B cell (primary cell): ENCODE measurements at regions not wholly inside any gene's neighbourhood (a gene's known extent, or its start where the extent isn't known, plus 50 kb on each side); places are given as distances from the start of the nearest gene placed in this dataset.

Experiments used
- ATAC-seq: fragments of 200-7000 bp; cut with Tn5 transposase; one replicate; pipeline ENCODE4 v1.10.0; 2021; ENCODE audit warnings: low read depth, mild to moderate bottlenecking, moderate number of reproducible peaks, moderate library complexity
- CTCF ChIA-PET: fragments of 350-600 bp; sonication (Branson Sonifier 250); formaldehyde crosslinking; loops from one replicate; lab custom pipeline; 2021; ENCODE audit warnings: antibody characterized with exemption, inconsistent platforms; lab: Charles Lee
- POLR2A ChIA-PET: fragments of 350-600 bp; sonication (Branson Sonifier 250); formaldehyde crosslinking; loops from one replicate; lab custom pipeline; 2021; ENCODE audit warnings: antibody characterized with exemption; lab: Charles Lee
- DNase-seq: peaks from one replicate; pipeline ENCODE4 v3.0.0; 2013
- H2AFZ ChIP-seq: 2 replicates; pipeline ENCODE4 v1.6.1; 2012; ENCODE audit warnings: mild to moderate bottlenecking, low read depth, low read length; ENCODE audit not compliant: insufficient read depth, poor library complexity, severe bottlenecking
- H3K27ac ChIP-seq, 2 donors: 1 replicate in 1 of 2; 2 replicates in 1 of 2; pipeline ENCODE4 v1.5.1; 2012 to 2013; ENCODE audit warnings: low read length in 2 of 2, mild to moderate bottlenecking in 2 of 2, moderate library complexity in 1 of 2
- H3K27me3 ChIP-seq, 4 experiments: fragments of 200-600 bp in 1 of 4; sonication (generic) in 1 of 4; replicated peaks in 1 of 4; 1 replicate in 2 of 4; 2 replicates in 2 of 4; pipeline versions ENCODE4 v1.6.1 to v1.7.0; 2013 to 2016; ENCODE audit warnings: low read length in 3 of 4, mild to moderate bottlenecking in 2 of 4, mixed read lengths in 1 of 4, moderate library complexity in 1 of 4; ENCODE audit not compliant: insufficient read depth in 4 of 4, control insufficient read depth in 3 of 4; ENCODE audit errors: control extremely low read depth in 1 of 4
- H3K36me3 ChIP-seq, 2 experiments: replicated peaks in 1 of 2; 1 replicate in 1 of 2; 2 replicates in 1 of 2; pipeline versions ENCODE4 v1.6.1 to v1.7.1; 2013; ENCODE audit warnings: low read length in 1 of 2; ENCODE audit not compliant: insufficient read depth in 2 of 2, control insufficient read depth in 1 of 2; ENCODE audit errors: control extremely low read depth in 1 of 2, extremely low read depth in 1 of 2
- H3K4me1 ChIP-seq, 2 donors: fragments of 200-600 bp in 1 of 2; sonication (generic) in 1 of 2; 1 replicate in 1 of 2; 2 replicates in 1 of 2; pipeline versions ENCODE4 v1.5.1 to v1.6.1; 2013 to 2017; ENCODE audit warnings: low read length in 2 of 2; ENCODE audit not compliant: control insufficient read depth in 2 of 2, insufficient read depth in 2 of 2
- H3K4me2 ChIP-seq: replicated peaks from 2 replicates; pipeline ENCODE3; 2012; ENCODE audit warnings: mild to moderate bottlenecking, low read depth, low read length; ENCODE audit not compliant: poor library complexity, severe bottlenecking
- H3K4me3 ChIP-seq, 5 experiments: fragments of 200-600 bp in 1 of 5; sonication (generic) in 1 of 5; 1 replicate in 3 of 5; 2 replicates in 2 of 5; pipeline versions ENCODE4 v1.5.1 to v1.7.0; 2011 to 2016; ENCODE audit warnings: low read length in 4 of 5, mild to moderate bottlenecking in 4 of 5, low read depth in 2 of 5, control low read depth in 1 of 5, moderate library complexity in 1 of 5; ENCODE audit not compliant: insufficient read depth in 1 of 5; ENCODE audit errors: control extremely low read depth in 1 of 5, extremely low read depth in 1 of 5
- H3K79me2 ChIP-seq: fragments of 200-600 bp; sonication (generic); one replicate; pipeline ENCODE4 v1.6.0; 2016; ENCODE audit warnings: low read length; ENCODE audit not compliant: control insufficient read depth, insufficient read depth
- H3K9ac ChIP-seq: fragments of 200-600 bp; sonication (generic); 2 replicates; pipeline ENCODE4 v1.6.1; 2017; ENCODE audit warnings: mild to moderate bottlenecking, low read length, moderate library complexity
- H3K9me3 ChIP-seq, 3 donors: one replicate each; pipeline versions ENCODE4 v1.6.1 to v1.7.1; 2013; ENCODE audit warnings: low read length in 2 of 3; ENCODE audit not compliant: control insufficient read depth in 2 of 3, insufficient read depth in 1 of 3; ENCODE audit errors: control extremely low read depth in 1 of 3
- H4K20me1 ChIP-seq: 2 replicates; pipeline ENCODE4 v1.6.0; 2012; ENCODE audit warnings: mild to moderate bottlenecking, low read length; ENCODE audit not compliant: insufficient read depth, control insufficient read depth, poor library complexity, severe bottlenecking
- H3K27ac Mint-ChIP-seq: one replicate; pipeline ENCODE4 v1.8.0; 2021; ENCODE audit warnings: mixed read lengths
- H3K27me3 Mint-ChIP-seq: one replicate; pipeline ENCODE4 v1.8.0; 2021; ENCODE audit warnings: mixed read lengths
- H3K4me1 Mint-ChIP-seq: one replicate; pipeline ENCODE4 v1.8.0; 2021; ENCODE audit warnings: mixed read lengths
- H3K4me3 Mint-ChIP-seq: one replicate; pipeline ENCODE4 v1.8.0; 2021; ENCODE audit warnings: mixed read lengths
- H3K9me3 Mint-ChIP-seq: one replicate; pipeline ENCODE4 v1.8.0; 2022; ENCODE audit warnings: mixed read lengths; ENCODE audit not compliant: insufficient read depth
- CTCF ChIP-seq: fragments of 200-600 bp; IDR thresholded peaks from one replicate; pipeline ENCODE4 v1.8.0; 2022; ENCODE audit warnings: antibody characterized with exemption, mild to moderate bottlenecking
- EZH2 ChIP-seq: IDR thresholded peaks from 2 replicates; pipeline ENCODE4 v1.6.1; 2012; ENCODE audit warnings: borderline replicate concordance, low read depth, mild to moderate bottlenecking, moderate library complexity, low read length; ENCODE audit not compliant: insufficient read depth, poor library complexity, severe bottlenecking
- WGBS: methylation state at CpG from one replicate; pipeline ENCODE4 v1.1.5; 2013; ENCODE audit warnings: missing lambda C conversion rate; ENCODE audit not compliant: insufficient coverage; 5-methylcytosine and 5-hydroxymethylcytosine counted together
- intact Hi-C: fragments of 100-400 bp; cut with micrococcal nuclease; formaldehyde crosslinking; loops from one replicate; pipeline ENCODE4 v1.10.0; 2022

DNA sequence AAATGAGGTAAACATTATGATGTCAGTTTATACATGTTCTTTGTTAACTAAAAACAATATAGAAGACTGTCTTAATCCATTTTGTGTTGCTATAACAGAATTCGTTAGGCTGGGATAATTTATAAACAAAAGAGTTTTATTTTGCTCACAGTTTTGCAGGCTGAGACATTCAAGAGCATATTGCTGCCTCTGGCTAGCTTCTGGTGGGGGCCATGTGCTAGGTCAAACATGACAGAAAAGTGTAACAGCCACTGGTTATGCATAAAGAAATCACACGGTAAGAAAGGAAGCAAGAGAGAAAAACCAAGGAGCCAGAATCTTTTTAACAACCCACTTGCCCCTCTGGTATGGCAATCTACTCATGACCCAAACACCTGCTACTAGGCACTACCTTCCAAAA lies 776.7 kb downstream of the PLOD2 start:
- Histone ChIP-seq H3K4me1 (no peaks in the 10 kb centered on the region), H3K9ac (no peak overlapping the region), H3K27me3 (no peaks in the 10 kb centered on the region), H3K4me3 (no peak overlapping the region), H4K20me1 (no peaks in the 10 kb centered on the region), H3K36me3 (no peaks in the 10 kb centered on the region), H2AFZ (no peak overlapping the region), H3K9me3 (peaks cover 0 to 5% (median 0%) of the 10 kb centered on the region in 3 donors), H3K79me2 (no peaks in the 10 kb centered on the region), H3K27ac (no peak overlapping the region), H3K4me2 (no peak overlapping the region)
- DNase-seq, result no peak
- intact Hi-C loops, result no loop called here
- Mint-ChIP-seq H3K27me3 (no peaks in the 10 kb centered on the region), H3K9me3 (no peaks in the 10 kb centered on the region), H3K27ac (no peak overlapping the region), H3K4me3 (no peak overlapping the region), H3K4me1 (no peaks in the 10 kb centered on the region)
- TF ChIP-seq EZH2 (no peak), CTCF (no peak)
- WGBS, result 90% methylated on average over 2 of the region's 2 CpGs
- ChIA-PET POLR2A (no interaction called here), CTCF (no interaction called here)
- no peak for ATAC-seq

GRCh38 chr3:145387211-145387610 lies 773.8 kb downstream of the PLOD2 start:
- ChIA-PET CTCF (no interaction called here), POLR2A (no interaction called here)
- intact Hi-C loops, result no loop called here
- no peak for DNase-seq
- H3K4me2 ChIP-seq, result no peak overlapping the region
- no peaks in the 10 kb centered on the region for H3K36me3 ChIP-seq
- no peaks in the 10 kb centered on the region for H4K20me1 ChIP-seq
- Mint-ChIP-seq H3K9me3 (no peaks in the 10 kb centered on the region), H3K4me3 (no peak overlapping the region), H3K4me1 (no peaks in the 10 kb centered on the region), H3K27ac (no peak overlapping the region), H3K27me3 (no peaks in the 10 kb centered on the region)
- H3K4me3 ChIP-seq, result no peak overlapping the region
- H3K27ac ChIP-seq, result no peak overlapping the region
- no peaks in the 10 kb centered on the region for H3K27me3 ChIP-seq
- no peak overlapping the region for H2AFZ ChIP-seq
- H3K9me3 ChIP-seq, result peaks cover 0 to 5% (median 0%) of the 10 kb centered on the region in 3 donors
- no peak for ATAC-seq
- H3K4me1 ChIP-seq, result no peaks in the 10 kb centered on the region
- TF ChIP-seq CTCF (no peak), EZH2 (no peak)
- H3K9ac ChIP-seq, result no peak overlapping the region
- no peaks in the 10 kb centered on the region for H3K79me2 ChIP-seq
